Thoracic aorta (tissue), 2 donors: ENCODE measurements at regions not wholly inside any gene's neighbourhood (a gene's known extent, or its start where the extent isn't known, plus 50 kb on each side); places are given as distances from the start of the nearest gene placed in this dataset.

Source experiments
- ATAC-seq: fragments of 150-250 bp; one replicate; pipeline ENCODE4 v1.8.0; 2017; ENCODE audit warnings: low read depth; ENCODE audit not compliant: insufficient number of reproducible peaks, low FRiP score
- DNase-seq: peaks from one replicate; pipeline ENCODE4 v3.0.0-alpha.2; 2020; ENCODE audit warnings: low spot score
- H3K27ac ChIP-seq, 2 donors: fragments of 200-600 bp; sonication (generic); 1 replicate in 1 of 2; 2 replicates in 1 of 2; pipeline ENCODE4 v1.5.1; 2016; ENCODE audit warnings: mild to moderate bottlenecking in 2 of 2, moderate library complexity in 2 of 2
- H3K27me3 ChIP-seq: fragments of 200-600 bp; sonication (generic); replicated peaks from 2 replicates; pipeline ENCODE4 v1.6.0; 2016; ENCODE audit warnings: mild to moderate bottlenecking; ENCODE audit not compliant: insufficient read depth
- H3K36me3 ChIP-seq: fragments of 200-600 bp; sonication (generic); one replicate; pipeline ENCODE4 v1.5.1; 2016
- H3K4me1 ChIP-seq, 2 donors: fragments of 200-600 bp; sonication (generic); 1 replicate in 1 of 2; 2 replicates in 1 of 2; pipeline versions ENCODE4 v1.5.1 to v1.6.0; 2016; ENCODE audit warnings: low read depth in 2 of 2, mild to moderate bottlenecking in 1 of 2; ENCODE audit not compliant: control insufficient read depth in 1 of 2
- H3K4me3 ChIP-seq: fragments of 200-600 bp; sonication (generic); 2 replicates; pipeline ENCODE4 v1.5.1; 2016; ENCODE audit warnings: mild to moderate bottlenecking
- H3K9me3 ChIP-seq: fragments of 200-600 bp; sonication (generic); 2 replicates; pipeline ENCODE4 v1.5.1; 2016
- TF ChIP-seq, protein P1 (sequence below): fragments of 200-600 bp; sonication (generic); IDR thresholded peaks from one replicate; pipeline ENCODE4 v1.5.1; 2019; ENCODE audit warnings: antibody characterized with exemption

DNA sequence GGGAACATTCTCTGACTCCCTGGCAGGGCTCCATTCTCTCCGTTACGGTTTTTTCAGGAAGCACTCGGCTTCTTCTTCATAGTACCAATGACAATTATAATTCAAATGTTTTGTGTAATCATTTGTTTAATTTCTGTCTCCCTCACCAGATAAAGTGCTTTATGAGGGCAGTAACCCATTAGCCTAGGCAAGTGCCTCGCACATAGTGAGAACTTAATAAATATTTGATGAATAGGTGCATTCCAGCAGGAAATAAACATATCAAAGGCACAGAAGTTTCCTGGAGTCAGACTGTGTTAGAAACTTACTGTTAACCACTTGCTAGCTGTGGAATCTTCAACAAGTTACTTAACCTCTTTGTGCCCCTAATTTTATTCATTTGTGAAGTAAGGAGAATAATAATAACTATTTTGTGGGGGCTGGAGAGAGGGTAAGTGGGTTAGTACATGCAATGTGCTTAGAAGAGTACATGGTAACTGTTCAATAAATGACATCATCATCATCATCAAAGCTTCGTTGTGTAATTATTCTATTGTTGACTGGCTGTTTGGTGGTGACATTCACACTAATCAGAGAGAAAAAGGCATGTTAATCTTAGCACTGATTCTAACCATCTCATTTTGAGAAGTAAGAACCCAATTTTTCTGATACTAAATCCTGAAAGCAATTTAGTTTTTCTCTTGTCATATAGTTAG is 352.3 kb downstream of the INSIG2 start:
- DNase-seq: no peak
- no peak for ATAC-seq
- Histone ChIP-seq H3K36me3 (no peaks in the 10 kb centered on the region), H3K4me3 (no peak overlapping the region), H3K27ac (no peak overlapping the region), H3K27me3 (no peaks in the 10 kb centered on the region), H3K4me1 (no peaks in the 10 kb centered on the region), H3K9me3 (no peaks in the 10 kb centered on the region)
- TF ChIP-seq, protein P1, sequence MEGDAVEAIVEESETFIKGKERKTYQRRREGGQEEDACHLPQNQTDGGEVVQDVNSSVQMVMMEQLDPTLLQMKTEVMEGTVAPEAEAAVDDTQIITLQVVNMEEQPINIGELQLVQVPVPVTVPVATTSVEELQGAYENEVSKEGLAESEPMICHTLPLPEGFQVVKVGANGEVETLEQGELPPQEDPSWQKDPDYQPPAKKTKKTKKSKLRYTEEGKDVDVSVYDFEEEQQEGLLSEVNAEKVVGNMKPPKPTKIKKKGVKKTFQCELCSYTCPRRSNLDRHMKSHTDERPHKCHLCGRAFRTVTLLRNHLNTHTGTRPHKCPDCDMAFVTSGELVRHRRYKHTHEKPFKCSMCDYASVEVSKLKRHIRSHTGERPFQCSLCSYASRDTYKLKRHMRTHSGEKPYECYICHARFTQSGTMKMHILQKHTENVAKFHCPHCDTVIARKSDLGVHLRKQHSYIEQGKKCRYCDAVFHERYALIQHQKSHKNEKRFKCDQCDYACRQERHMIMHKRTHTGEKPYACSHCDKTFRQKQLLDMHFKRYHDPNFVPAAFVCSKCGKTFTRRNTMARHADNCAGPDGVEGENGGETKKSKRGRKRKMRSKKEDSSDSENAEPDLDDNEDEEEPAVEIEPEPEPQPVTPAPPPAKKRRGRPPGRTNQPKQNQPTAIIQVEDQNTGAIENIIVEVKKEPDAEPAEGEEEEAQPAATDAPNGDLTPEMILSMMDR: no peak

DNA sequence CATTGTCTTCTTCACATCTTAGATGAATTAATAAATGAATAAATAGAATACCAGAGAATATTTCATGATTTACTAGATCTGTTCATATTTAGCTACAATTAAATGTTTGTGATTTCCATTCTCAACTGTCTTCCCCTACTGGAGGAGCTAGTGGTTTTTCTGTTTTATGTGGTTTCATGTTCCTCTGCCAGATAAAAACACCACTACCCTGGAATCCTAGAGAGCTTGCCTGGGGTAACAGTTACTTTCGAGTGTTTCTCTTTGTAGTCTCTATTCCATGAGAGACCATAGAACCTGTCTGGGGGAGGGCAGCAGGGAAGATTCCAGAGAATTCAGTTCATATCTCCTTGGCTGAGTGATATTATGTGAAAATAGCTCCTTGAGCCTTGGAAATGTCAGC is 349.2 kb downstream of the INSIG2 start:
- TF ChIP-seq, protein P1: no peak
- Histone ChIP-seq H3K27ac (no peak overlapping the region), H3K9me3 (no peaks in the 10 kb centered on the region), H3K27me3 (no peaks in the 10 kb centered on the region), H3K36me3 (no peaks in the 10 kb centered on the region), H3K4me1 (no peaks in the 10 kb centered on the region), H3K4me3 (no peak overlapping the region)
- DNase-seq (no peak), ATAC-seq (no peak)

DNA sequence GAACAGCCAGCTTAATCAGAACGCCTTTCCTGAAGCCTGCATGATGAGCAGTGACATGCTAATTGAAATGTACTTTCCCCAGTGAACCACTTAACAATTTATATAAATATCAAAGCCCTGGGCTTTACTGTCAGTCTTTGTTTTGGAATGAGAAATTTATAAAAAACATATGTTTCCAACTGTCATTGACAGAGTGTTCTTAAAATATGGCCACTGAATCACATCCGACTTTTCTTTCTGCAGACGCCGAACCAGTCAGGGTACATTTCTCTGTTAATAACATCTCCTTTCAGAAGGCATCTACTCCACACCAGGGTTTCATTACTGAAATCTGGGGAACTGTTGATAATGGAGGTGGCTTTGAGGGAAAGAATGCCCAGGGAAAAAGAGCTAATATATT is 343.7 kb downstream of the INSIG2 start:
- Histone ChIP-seq H3K4me1 (no peaks in the 10 kb centered on the region), H3K9me3 (no peaks in the 10 kb centered on the region), H3K36me3 (no peaks in the 10 kb centered on the region), H3K4me3 (no peak overlapping the region), H3K27ac (no peak overlapping the region), H3K27me3 (no peaks in the 10 kb centered on the region)
- TF ChIP-seq, protein P1: no peak
- DNase-seq (no peak), ATAC-seq (no peak)

DNA sequence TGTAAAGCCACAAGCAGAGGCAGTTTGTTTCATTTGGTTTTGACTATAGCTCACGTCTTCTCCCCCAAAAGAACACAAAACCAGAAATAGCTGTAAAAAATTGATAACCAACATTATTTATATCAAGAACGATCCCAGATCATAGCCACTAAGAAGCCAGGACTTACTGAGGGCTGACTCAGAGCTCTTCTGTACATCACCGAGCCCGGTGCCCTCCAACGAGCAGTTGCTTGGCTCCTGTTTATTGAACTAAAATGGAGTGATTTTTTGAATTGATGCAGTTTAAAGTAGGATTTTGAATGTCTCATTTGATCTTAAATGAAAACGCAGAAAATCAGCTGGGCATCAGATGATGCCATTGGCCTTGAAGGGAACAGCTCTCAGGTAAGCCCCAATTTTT is 343.3 kb downstream of the INSIG2 start:
- H3K4me1 ChIP-seq: no peaks in the 10 kb centered on the region
- TF ChIP-seq, protein P1: no peak
- H3K4me3 ChIP-seq: no peak overlapping the region
- no peak overlapping the region for H3K27ac ChIP-seq
- no peaks in the 10 kb centered on the region for H3K27me3 ChIP-seq
- DNase-seq (no peak), ATAC-seq (no peak)
- H3K36me3 ChIP-seq: no peaks in the 10 kb centered on the region
- no peaks in the 10 kb centered on the region for H3K9me3 ChIP-seq

DNA sequence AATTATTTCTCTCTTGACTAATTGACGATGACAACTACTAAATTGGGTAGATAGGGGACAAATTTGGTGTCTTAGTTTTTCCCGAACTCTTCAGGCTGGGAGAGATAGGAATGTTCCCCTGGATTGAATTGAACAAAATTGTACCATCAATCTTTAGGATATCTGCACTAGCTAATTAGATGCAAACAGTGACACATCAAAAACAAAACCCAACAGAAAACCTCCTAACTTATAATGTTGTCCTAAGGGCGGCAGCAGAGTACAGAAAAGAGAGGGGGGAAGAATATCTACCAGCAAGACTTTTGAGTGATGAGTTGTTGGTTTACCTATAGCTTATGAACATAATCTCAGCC is 342.9 kb downstream of the INSIG2 start:
- H3K36me3 ChIP-seq: no peaks in the 10 kb centered on the region
- TF ChIP-seq, protein P1: no peak
- no peak for ATAC-seq
- no peak for DNase-seq
- H3K4me1 ChIP-seq: no peaks in the 10 kb centered on the region
- H3K27ac ChIP-seq: no peak overlapping the region
- no peak overlapping the region for H3K4me3 ChIP-seq
- H3K27me3 ChIP-seq: no peaks in the 10 kb centered on the region
- no peaks in the 10 kb centered on the region for H3K9me3 ChIP-seq
